Endometrial microvascular endothelial cells (primary cell): ENCODE measurements at regions not wholly inside any gene's neighbourhood (a gene's known extent, or its start where the extent isn't known, plus 50 kb on each side); places are given as distances from the start of the nearest gene placed in this dataset.
"Not testable (repeated sequence)": the region's sequence is repeated elsewhere in the genome, so short reads cannot be mapped to it uniquely, and the experiment has no call there.

ENCODE experiments used
- in situ Hi-C: cut with HindIII; loops from 2 replicates; pipeline ENCODE4 v1.10.0; 2017; ENCODE audit warnings: low sequenced_read_pairs, low pct_unique_long_range_greater_than_20kb; ENCODE audit errors: inconsistent ontology term

GRCh38 chr14:82855912-82856391 is 1322.3 kb upstream of the SEL1L start:
- in situ Hi-C loops = no loop called here

- in situ Hi-C loops = no loop called here
Observed at GRCh38 chr14:82861313-82861712, 1327.7 kb upstream of the SEL1L start.

DNA sequence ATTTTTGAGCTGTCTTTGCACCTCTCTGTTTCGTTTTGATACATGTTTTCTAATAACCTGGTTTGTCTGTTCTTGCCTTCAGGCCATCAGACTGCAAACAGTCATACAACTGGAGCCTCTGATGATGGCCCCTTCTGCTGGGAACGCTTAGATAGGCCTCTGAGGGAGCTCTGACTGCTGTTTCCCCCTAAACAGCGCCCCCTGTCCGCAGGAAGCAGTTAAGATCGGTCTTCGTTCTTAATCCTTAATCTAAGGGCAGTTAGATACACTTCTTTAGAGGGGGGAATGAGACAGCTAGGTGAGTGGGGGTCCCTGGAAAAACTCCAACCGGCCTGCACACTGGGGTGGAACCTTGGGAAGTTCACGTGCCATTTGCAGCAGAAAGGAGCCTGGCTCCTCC is 1338.8 kb upstream of the SEL1L start:
- in situ Hi-C loops = no loop called here

GRCh38 chr14:82878951-82879350 is 1345.3 kb upstream of the SEL1L start:
- in situ Hi-C loops = no loop called here

DNA sequence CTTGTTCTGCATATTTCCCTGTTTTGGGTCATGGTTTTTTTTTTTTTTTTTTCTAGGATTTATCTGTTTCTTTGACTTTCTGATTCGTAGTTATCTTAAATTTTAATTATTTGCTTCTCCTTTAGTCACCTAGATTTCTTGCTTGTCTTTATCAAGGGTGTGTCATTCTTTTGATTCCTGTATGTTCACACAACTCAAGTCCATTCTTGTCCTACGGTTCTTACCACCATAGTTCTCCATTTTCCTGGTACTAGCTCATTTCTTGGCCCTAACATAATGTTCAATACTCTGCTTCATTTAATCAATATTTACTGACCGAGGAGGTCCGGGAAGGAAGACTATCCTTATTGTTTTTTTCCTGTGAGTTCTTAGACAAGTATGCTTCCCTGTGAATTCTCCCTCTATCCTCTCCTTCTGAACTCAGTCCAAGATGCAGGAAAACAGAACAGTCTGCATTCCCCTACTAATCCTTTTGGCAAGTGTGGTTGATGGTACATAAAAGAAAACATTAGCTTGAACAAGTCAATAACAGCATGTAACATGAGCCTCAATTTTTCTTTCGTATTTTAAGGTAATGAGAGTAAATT is 1346.4 kb upstream of the SEL1L start:
- in situ Hi-C loops = no loop called here

DNA sequence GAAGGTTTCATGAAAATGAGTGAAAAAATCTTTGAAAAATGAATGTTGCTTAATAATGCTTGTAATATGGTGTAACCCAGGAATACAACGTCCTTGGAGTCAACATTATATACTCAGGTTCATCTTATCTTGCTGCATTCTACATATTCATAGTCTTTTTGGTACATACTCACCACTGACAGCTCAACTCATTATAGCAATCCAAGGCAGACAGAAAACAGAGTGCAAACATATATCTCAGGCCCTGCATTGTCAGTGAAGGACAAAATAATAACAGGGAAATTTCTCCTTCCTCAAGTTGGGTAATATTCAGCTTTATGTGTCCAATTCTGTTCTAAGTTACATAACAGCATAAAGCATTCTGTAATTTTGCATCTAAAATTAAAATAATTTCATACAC is 1353.0 kb upstream of the SEL1L start:
- in situ Hi-C loops = no loop called here

DNA sequence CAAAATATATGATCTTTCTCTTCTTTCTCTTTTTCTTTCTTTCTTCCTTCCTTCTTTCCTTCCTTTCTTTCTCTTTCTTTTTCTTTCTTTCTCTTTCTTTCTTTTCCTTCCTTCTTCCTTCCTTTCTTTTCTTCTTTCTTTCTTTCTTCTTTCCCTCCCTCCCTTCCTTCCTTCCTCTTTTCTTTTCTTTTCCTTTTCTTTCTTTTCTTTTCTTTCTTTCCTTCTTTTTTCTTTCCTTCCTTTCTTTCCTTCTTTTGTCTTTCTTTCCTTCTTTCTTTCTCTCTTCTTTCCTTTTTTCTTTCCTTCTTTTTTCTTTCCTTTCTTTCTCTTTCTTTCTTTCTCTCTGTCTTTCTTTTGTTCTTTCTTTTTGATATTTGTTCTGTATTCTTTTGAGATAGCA is 1356.0 kb upstream of the SEL1L start:
- in situ Hi-C loops = no loop called here

- in situ Hi-C loops = no loop called here
Observed at GRCh38 chr14:82896476-82896875, 1362.8 kb upstream of the SEL1L start.

DNA sequence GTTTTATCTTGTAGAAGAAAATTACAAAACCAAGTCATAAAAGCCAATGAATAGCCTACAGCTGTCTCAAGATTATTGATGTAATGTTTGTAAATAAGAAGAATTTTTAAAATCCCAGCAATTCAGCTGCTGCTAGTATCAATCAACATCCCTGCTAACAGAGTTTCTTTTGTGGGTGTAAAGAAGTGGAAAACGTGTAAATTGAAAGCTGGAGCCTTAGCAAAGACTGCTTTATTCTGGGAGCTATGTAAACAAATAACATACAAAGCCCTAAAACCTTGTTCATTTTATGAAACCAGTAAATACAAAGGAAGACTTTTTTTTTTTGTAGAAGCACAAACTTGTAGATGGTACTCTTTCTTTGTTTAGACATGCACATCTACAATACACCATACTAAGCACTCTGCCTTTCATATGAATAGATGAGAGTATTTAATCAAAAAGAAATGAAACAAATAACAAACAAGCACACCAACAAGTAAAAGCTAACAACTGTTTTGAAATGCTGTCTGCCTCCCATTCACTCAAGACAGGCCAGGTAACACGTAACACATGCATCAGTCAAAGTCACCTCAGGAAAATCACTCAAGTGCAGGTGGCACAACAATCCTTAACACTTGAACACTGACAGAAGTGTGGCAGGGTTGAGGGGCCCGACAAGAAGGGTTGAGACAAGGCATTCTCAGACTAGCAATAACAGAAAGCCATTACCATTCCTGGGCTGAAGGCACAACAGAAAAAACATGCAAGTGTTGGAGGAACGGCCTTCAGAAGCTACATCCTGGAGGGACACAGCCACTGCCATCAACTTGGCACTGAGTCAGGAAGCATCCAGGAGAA is 1364.0 kb upstream of the SEL1L start:
- in situ Hi-C loops = no loop called here

DNA sequence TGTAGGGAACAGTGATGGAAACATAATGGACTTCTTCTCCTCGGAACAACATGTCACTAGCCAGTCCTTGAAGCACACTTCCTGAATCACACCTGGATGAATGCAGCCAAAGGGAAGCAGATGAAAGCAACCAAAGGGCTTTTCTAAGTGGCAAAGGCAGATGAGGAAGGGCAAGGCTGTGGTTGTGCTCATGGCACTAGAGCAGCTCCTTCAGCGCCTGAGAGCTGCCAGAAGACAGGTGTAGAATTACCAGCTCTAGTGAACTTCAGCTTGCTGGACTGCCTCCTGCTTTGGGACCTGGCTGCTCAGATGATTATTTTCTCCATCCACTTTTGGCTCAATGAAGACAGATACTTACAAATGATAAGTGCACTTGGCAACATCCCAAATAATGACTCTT is 1372.1 kb upstream of the SEL1L start:
- in situ Hi-C loops = no loop called here

- in situ Hi-C loops = no loop called here
Observed at GRCh38 chr14:82911930-82912329, 1378.3 kb upstream of the SEL1L start.

- in situ Hi-C loops = no loop called here
Observed at GRCh38 chr14:82913396-82913795, 1379.7 kb upstream of the SEL1L start.

GRCh38 chr14:82915381-82915780 is 1381.7 kb upstream of the SEL1L start:
- in situ Hi-C loops = no loop called here

GRCh38 chr14:82935691-82936090 is 1402.0 kb upstream of the SEL1L start:
- in situ Hi-C loops = no loop called here

GRCh38 chr14:82951171-82951570 is 1417.5 kb upstream of the SEL1L start:
- in situ Hi-C loops = no loop called here

DNA sequence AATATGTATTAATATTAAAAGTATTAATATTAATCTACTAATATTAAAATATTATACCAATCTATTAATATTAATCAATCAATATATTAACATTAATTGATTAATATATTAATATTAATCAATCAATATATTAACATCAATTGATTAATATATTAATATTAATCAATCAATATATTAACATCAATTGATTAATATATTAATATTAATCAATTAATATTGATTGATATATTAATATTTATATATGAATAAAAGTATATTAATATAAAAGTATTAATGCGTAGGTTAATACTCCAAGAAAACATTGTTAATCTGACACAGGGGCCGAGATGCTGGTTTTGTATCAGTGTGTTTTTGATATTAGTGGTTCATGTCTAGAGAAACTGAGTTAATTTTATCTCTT is 1430.1 kb upstream of the SEL1L start:
- in situ Hi-C loops = no loop called here

GRCh38 chr14:82987502-82988124 is 1454.0 kb upstream of the SEL1L start:
- in situ Hi-C loops = no loop called here

- in situ Hi-C loops = not testable (repeated sequence)
Observed at GRCh38 chr14:82994547-82994946, 1460.9 kb upstream of the SEL1L start.

DNA sequence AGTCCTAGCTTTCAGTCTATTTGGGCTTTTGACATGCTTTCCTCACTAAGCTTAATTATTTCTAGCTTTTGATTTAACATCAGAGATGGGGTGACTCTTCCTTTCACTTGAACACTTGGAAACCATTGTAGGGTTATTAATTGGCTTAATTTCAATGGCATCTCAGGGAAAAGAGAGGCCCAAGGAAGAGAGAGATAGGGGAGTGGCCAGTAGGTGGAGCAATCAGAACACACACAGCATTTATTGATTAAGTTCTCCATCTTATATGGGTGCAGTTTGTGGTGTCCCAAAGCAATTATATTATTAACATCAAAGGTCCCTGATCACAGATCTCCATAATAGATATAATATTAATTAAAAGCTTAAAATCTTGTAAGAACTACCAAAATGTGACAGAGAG is 1466.1 kb upstream of the SEL1L start:
- in situ Hi-C loops = no loop called here

DNA sequence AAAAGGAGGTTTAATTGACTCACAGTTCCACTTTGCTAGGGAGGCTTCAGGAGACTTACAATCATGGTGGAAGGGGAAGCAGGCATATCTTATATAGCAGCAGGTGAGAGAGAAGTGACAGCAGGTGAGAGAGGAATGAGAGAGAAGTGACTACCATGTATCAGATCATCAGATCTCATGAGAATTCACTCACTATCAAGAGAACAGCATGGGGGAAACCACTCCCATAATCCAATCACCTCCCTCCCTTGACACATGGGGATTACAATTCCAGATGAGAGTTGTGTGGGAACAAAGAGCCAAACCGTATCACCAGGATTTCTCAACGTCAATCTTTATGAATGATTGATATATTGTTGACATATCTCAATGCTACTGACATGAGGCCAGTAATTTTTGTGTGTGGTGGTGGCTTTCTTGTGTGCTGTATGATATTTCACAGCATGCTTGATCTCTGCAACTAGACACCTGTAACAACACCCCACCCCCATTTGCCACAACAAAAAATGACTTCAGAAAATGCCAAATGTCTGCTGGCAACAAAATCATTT is 1470.9 kb upstream of the SEL1L start:
- in situ Hi-C loops = no loop called here
